Activated CD8-positive, alpha-beta memory T cell treated with anti-CD3 and anti-CD28 coated beads, Interleukin-2, amount 10 ng/mL, durations not matched to agents 7 days and 5 days (primary cell): ENCODE measurements at regions not wholly inside any gene's neighbourhood (a gene's known extent, or its start where the extent isn't known, plus 50 kb on each side); places are given as distances from the start of the nearest gene placed in this dataset.
"Not testable (repeated sequence)": the region's sequence is repeated elsewhere in the genome, so short reads cannot be mapped to it uniquely, and the experiment has no call there.

Experiments
- ATAC-seq: fragments of 150-1000 bp; cut with Tn5 transposase; one replicate; pipeline ENCODE4 v1.10.0; 2021; ENCODE audit warnings: moderate library complexity
- CTCF ChIA-PET: fragments of 350-600 bp; sonication (Branson Sonifier 250); formaldehyde crosslinking; loops from one replicate; lab custom pipeline; 2021; ENCODE audit warnings: antibody characterized with exemption; lab: Charles Lee
- DNase-seq: peaks from one replicate; pipeline ENCODE4 v3.0.0-alpha.2; 2020
- H3K27ac Mint-ChIP-seq: one replicate; pipeline ENCODE4 v1.8.0; 2021; ENCODE audit warnings: mild to moderate bottlenecking, mixed read lengths
- H3K27me3 Mint-ChIP-seq: one replicate; pipeline ENCODE4 v1.8.0; 2021; ENCODE audit warnings: mixed read lengths
- H3K36me3 Mint-ChIP-seq: one replicate; pipeline ENCODE4 v1.8.0; 2021; ENCODE audit warnings: mild to moderate bottlenecking, mixed read lengths
- H3K4me1 Mint-ChIP-seq: one replicate; pipeline ENCODE4 v1.8.0; 2021; ENCODE audit warnings: mixed read lengths
- H3K4me3 Mint-ChIP-seq: one replicate; pipeline ENCODE4 v1.8.0; 2021; ENCODE audit warnings: mild to moderate bottlenecking, moderate library complexity, mixed read lengths
- H3K9me3 Mint-ChIP-seq: one replicate; pipeline ENCODE4 v1.8.0; 2022; ENCODE audit warnings: low read depth, mixed read lengths

GRCh38 chr11:19612025-19612424 is 100.6 kb upstream of the NAV2 start:
- H3K4me3 Mint-ChIP-seq, H3K36me3 Mint-ChIP-seq, CTCF ChIA-PET, H3K27ac Mint-ChIP-seq, ATAC-seq, DNase-seq, H3K9me3 Mint-ChIP-seq, H3K4me1 Mint-ChIP-seq, H3K27me3 Mint-ChIP-seq: not testable (repeated sequence)

GRCh38 chr11:19607656-19608360 is 104.8 kb upstream of the NAV2 start:
- CTCF ChIA-PET: no interaction called here
- H3K27me3 Mint-ChIP-seq: peaks cover 6% of the 10 kb centered on the region
- H3K4me1 Mint-ChIP-seq: no peaks in the 10 kb centered on the region
- H3K9me3 Mint-ChIP-seq: peaks cover 5% of the 10 kb centered on the region
- H3K4me3 Mint-ChIP-seq: no peak overlapping the region
- H3K27ac Mint-ChIP-seq: no peak overlapping the region
- ATAC-seq: no peak
- no peak for DNase-seq
- H3K36me3 Mint-ChIP-seq: no peaks in the 10 kb centered on the region

- DNase-seq: no peak
- ATAC-seq: no peak
- Mint-ChIP-seq H3K27ac (no peak overlapping the region), H3K4me3 (no peak overlapping the region), H3K4me1 (no peaks in the 10 kb centered on the region), H3K27me3 (peaks cover 6% of the 10 kb centered on the region), H3K36me3 (no peaks in the 10 kb centered on the region), H3K9me3 (peaks cover 5% of the 10 kb centered on the region)
- CTCF ChIA-PET: no interaction called here
Measured at GRCh38 chr11:19606856-19607655, 105.6 kb upstream of the NAV2 start.

DNA sequence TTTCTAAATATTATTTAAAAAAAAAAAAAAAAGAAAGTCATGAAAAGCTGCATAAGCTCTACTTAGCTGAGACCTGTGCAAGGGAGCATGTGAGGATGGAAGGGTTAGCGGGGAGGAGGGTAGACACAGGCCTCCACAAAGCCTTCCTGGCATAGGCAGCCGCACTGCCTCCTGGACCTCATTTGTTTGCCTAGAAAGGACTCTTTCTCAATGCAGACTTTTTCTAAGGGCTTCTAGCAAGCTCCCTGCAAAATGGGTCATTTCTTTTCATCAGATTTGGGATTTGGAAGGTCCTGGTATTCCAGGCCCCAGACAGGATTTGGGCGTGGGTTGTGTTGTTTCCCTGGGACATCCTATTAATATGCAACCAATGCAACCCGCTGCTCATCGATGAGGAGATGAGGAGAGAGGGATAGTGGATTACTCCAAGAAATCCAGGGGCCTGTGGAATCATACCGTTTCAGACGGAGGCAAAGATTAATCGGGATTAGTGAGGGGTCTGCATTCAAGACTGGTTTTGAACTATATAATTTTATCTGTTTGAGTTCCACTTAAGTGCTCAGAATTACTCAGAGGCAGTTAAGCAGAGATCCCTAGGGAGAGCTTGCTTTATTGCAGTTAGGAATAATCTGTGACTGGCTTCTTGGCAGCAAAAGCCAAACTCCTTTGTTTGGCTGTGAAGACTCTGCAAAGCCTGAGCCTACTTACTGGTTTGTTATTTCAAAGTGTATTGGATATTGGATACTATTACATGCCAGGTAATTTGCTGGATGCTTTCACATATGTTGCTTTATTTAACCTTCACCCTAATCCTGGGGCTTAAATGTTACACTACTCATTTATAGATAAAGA is 106.9 kb upstream of the NAV2 start:
- peaks cover 5% of the 10 kb centered on the region for H3K9me3 Mint-ChIP-seq
- H3K36me3 Mint-ChIP-seq: no peaks in the 10 kb centered on the region
- no peaks in the 10 kb centered on the region for H3K4me1 Mint-ChIP-seq
- CTCF ChIA-PET: no interaction called here
- no peak overlapping the region for H3K4me3 Mint-ChIP-seq
- DNase-seq: no peak
- H3K27me3 Mint-ChIP-seq: peaks cover 6% of the 10 kb centered on the region
- H3K27ac Mint-ChIP-seq: no peak overlapping the region
- no peak for ATAC-seq

- Mint-ChIP-seq H3K4me3 (no peak overlapping the region), H3K9me3 (peaks cover 3% of the 10 kb centered on the region), H3K4me1 (no peaks in the 10 kb centered on the region), H3K27me3 (peaks cover 6% of the 10 kb centered on the region), H3K27ac (no peak overlapping the region), H3K36me3 (no peaks in the 10 kb centered on the region)
- DNase-seq: no peak
- CTCF ChIA-PET: no interaction called here
- no peak for ATAC-seq
Measured at GRCh38 chr11:19604679-19605375, 107.8 kb upstream of the NAV2 start.

DNA sequence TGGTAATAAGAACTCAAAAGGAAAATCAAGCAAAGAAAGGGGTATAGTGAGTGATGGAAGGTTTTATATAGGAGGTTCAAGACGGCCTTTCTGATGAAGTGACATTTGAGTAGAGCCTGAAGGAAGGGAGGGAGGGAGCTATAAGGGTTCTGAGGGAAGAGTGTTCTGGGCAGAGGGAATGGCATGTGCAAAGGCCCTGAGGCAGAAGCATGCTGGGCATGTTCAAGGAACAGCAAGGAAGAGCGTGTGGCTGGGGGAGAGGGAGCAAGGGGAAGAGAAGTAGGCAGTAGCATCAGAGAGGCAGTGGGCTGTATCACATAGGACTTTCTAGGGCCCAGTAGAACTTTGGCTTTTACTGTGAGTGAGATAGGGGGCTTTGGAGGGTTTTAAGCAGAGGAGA is 108.9 kb upstream of the NAV2 start:
- CTCF ChIA-PET: no interaction called here
- ATAC-seq: no peak
- Mint-ChIP-seq H3K4me1 (no peaks in the 10 kb centered on the region), H3K4me3 (no peak overlapping the region), H3K27me3 (peaks cover under 1% of the 10 kb centered on the region), H3K9me3 (peaks cover 3% of the 10 kb centered on the region), H3K36me3 (no peaks in the 10 kb centered on the region), H3K27ac (no peak overlapping the region)
- no peak for DNase-seq

GRCh38 chr11:19602891-19603290 is 109.7 kb upstream of the NAV2 start:
- CTCF ChIA-PET: no interaction called here
- H3K27ac Mint-ChIP-seq: no peak overlapping the region
- peaks cover 3% of the 10 kb centered on the region for H3K9me3 Mint-ChIP-seq
- no peak overlapping the region for H3K4me3 Mint-ChIP-seq
- no peaks in the 10 kb centered on the region for H3K4me1 Mint-ChIP-seq
- H3K36me3 Mint-ChIP-seq: no peaks in the 10 kb centered on the region
- ATAC-seq: no peak
- no peak for DNase-seq
- H3K27me3 Mint-ChIP-seq: no peaks in the 10 kb centered on the region

DNA sequence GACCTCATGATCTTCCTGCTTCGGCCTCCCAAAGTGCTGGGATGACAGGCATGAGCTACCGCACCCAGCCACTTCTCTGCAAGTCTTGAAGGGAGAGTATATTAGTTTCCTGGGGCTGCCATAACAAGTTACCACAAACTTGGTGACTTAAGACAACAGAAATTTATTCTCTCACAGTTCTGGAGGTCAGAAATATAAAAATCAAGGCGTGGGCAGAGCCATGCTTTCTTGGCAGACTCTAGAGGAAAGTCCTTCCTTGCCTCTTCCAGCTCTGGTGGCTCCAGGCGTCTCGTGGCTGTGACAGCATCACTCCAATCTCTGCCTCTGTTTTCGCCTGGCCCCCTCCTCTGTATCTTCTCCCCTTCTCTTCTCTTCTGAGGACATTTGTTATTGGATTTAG is 110.2 kb upstream of the NAV2 start:
- DNase-seq: no peak
- Mint-ChIP-seq H3K9me3 (peaks cover 3% of the 10 kb centered on the region), H3K4me3 (no peak overlapping the region), H3K27ac (no peak overlapping the region), H3K4me1 (no peaks in the 10 kb centered on the region), H3K27me3 (no peaks in the 10 kb centered on the region), H3K36me3 (no peaks in the 10 kb centered on the region)
- CTCF ChIA-PET: interaction anchor here (0.7 kb wide), 1 partner anchor 449 kb away, joined by 3 read pairs; no protein-coding TSS in a partner anchor
- no peak for ATAC-seq

DNA sequence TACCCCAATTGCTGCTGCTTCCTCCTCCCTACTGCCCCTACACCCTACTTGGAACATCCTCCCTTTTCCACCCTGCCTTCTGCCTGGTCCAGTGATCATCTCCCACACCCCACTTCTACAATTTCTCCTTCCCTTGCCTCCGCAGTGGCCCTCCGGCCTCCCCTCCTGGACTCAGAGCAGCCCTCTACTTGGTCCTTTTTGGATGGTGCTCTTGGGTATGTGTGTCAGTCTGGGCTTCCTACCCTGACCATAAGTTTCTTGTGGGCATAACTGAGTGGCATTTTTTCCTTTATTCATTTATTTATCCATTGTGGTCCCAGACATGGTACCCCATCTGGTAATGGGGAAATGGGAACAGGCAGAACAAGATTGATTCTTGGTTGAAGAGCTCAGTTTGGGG is 111.4 kb upstream of the NAV2 start:
- CTCF ChIA-PET: no interaction called here
- no peak for ATAC-seq
- H3K27ac Mint-ChIP-seq: no peak overlapping the region
- H3K27me3 Mint-ChIP-seq: no peaks in the 10 kb centered on the region
- no peaks in the 10 kb centered on the region for H3K4me1 Mint-ChIP-seq
- H3K36me3 Mint-ChIP-seq: no peaks in the 10 kb centered on the region
- H3K9me3 Mint-ChIP-seq: peaks cover 3% of the 10 kb centered on the region
- no peak overlapping the region for H3K4me3 Mint-ChIP-seq
- no peak for DNase-seq

DNA sequence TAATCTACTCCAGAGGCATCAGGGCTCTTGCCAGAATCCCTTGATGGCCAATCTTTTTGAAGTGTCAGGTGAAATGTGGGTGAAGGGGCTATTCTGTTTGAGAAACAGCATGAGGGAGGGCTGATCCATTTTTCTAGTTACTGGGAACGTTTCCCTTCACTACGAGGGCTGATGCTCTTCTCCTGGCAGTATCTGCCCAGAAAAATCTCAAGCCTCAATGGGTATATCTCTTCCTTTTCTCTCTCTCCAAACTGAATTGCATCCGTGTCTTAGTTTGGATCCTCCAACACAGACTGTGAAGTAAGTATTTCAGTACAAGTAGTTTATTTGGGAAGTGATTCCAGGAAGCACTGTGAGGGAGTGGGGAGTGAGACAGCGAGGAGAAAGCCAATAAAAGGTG is 113.0 kb upstream of the NAV2 start:
- ATAC-seq: no peak
- Mint-ChIP-seq H3K9me3 (no peaks in the 10 kb centered on the region), H3K4me3 (no peak overlapping the region), H3K4me1 (no peaks in the 10 kb centered on the region), H3K27me3 (no peaks in the 10 kb centered on the region), H3K27ac (no peak overlapping the region), H3K36me3 (no peaks in the 10 kb centered on the region)
- CTCF ChIA-PET: no interaction called here
- no peak for DNase-seq

GRCh38 chr11:19598876-19599486 is 113.7 kb upstream of the NAV2 start:
- CTCF ChIA-PET: no interaction called here
- Mint-ChIP-seq H3K36me3 (no peaks in the 10 kb centered on the region), H3K9me3 (no peaks in the 10 kb centered on the region), H3K4me1 (no peaks in the 10 kb centered on the region), H3K4me3 (no peak overlapping the region), H3K27ac (no peak overlapping the region), H3K27me3 (no peaks in the 10 kb centered on the region)
- DNase-seq: no peak
- ATAC-seq: no peak

GRCh38 chr11:19598456-19598855 is 114.2 kb upstream of the NAV2 start:
- Mint-ChIP-seq H3K4me1 (no peaks in the 10 kb centered on the region), H3K4me3 (no peak overlapping the region), H3K27me3 (peaks cover under 1% of the 10 kb centered on the region), H3K9me3 (no peaks in the 10 kb centered on the region), H3K36me3 (no peaks in the 10 kb centered on the region), H3K27ac (no peak overlapping the region)
- no peak for ATAC-seq
- DNase-seq: no peak
- CTCF ChIA-PET: no interaction called here

GRCh38 chr11:19597876-19598275 is 114.8 kb upstream of the NAV2 start:
- no peaks in the 10 kb centered on the region for H3K9me3 Mint-ChIP-seq
- peaks cover 2% of the 10 kb centered on the region for H3K27me3 Mint-ChIP-seq
- H3K4me3 Mint-ChIP-seq: no peak overlapping the region
- DNase-seq (no peak), ATAC-seq (no peak)
- H3K4me1 Mint-ChIP-seq: no peaks in the 10 kb centered on the region
- H3K36me3 Mint-ChIP-seq: no peaks in the 10 kb centered on the region
- no peak overlapping the region for H3K27ac Mint-ChIP-seq
- CTCF ChIA-PET: no interaction called here
